ENCODE measurements at regions not wholly inside any gene's neighbourhood (a gene's known extent, or its start where the extent isn't known, plus 50 kb on each side); places are given as distances from the start of the nearest gene placed in this dataset.
"Not testable (repeated sequence)": the region's sequence is repeated elsewhere in the genome, so short reads cannot be mapped to it uniquely, and the experiment has no call there.

GRCh38 chr7:51543801-51544553 lies 227.4 kb upstream of the COBL start:
- no peak for FAIRE-seq
- TF ChIP-seq, protein P1, sequence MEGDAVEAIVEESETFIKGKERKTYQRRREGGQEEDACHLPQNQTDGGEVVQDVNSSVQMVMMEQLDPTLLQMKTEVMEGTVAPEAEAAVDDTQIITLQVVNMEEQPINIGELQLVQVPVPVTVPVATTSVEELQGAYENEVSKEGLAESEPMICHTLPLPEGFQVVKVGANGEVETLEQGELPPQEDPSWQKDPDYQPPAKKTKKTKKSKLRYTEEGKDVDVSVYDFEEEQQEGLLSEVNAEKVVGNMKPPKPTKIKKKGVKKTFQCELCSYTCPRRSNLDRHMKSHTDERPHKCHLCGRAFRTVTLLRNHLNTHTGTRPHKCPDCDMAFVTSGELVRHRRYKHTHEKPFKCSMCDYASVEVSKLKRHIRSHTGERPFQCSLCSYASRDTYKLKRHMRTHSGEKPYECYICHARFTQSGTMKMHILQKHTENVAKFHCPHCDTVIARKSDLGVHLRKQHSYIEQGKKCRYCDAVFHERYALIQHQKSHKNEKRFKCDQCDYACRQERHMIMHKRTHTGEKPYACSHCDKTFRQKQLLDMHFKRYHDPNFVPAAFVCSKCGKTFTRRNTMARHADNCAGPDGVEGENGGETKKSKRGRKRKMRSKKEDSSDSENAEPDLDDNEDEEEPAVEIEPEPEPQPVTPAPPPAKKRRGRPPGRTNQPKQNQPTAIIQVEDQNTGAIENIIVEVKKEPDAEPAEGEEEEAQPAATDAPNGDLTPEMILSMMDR (IDR thresholded peaks at IDR 0.05; ENCODE audit: insufficient read depth, missing control alignments): no peak
- no peak for DNase-seq (ENCODE audit: insufficient read length, low spot score)

- DNase-seq (ENCODE audit: insufficient read length, low spot score); FAIRE-seq: not testable (repeated sequence)
These were observed 224.3 kb upstream of the COBL start for GRCh38 chr7:51540906-51541305.

DNA sequence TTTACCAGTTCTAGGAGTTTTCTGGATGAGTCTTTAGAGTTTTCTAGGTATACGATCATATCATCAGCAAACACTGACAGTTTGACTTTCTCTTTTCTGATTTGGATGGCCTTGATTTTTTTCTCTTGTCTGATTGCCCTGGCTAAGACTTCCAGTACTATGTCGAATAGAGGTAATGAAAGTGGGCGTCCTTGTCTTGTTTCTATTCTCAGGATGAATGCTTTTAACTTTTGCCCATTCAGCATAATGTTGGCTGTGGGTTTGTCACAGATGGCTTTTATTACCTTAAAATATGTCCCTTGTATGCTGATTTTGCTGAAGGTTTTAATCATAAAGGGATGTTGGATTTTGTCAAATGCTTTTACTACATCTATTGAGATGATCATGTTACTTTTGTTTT lies 223.2 kb upstream of the COBL start:
- FAIRE-seq (no peak), DNase-seq (ENCODE audit: insufficient read length, low spot score) (no peak)
- TF ChIP-seq, protein P1 (IDR thresholded peaks at IDR 0.05; ENCODE audit: insufficient read depth, missing control alignments): no peak

- TF ChIP-seq, protein P1 (IDR thresholded peaks at IDR 0.05; ENCODE audit: insufficient read depth, missing control alignments): no peak
- no peak for FAIRE-seq
These were observed 211.6 kb upstream of the COBL start for GRCh38 chr7:51528172-51528571.

DNA sequence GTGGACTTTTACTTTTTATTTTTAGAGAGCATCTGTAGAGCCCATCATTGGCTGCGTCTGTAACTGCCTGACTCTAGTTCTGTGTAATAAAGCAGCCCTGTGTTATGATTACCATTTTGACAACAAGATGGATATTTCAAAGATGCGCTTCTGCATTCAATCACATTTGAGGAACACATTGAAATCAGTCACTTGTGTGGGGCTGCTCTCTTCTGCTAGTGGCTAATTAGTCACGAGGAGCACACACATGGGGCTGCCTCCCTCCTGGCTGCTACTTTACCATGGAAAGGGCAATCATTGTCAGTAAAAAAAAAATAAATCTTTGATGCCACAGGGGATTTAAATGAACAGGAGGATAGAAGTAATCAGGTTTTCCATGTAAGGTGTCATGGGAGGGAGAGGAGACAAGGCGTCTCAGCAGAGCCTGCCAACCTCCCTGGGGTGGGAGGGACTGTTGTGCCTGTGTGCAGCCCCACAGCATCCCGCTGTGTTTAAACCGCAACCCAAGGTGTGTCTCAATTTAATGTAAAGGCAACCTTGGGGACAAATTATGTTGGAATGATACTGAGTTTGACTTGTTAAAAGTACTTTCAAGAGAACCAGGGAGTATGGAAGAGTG lies 205.2 kb upstream of the COBL start:
- TF ChIP-seq, protein P1 (IDR thresholded peaks at IDR 0.05; ENCODE audit: insufficient read depth, missing control alignments): no peak

More at GRCh38 chr7:51528172-51528571, 211.6 kb upstream of the COBL start:
- no peak for DNase-seq (ENCODE audit: insufficient read length, low spot score)

GRCh38 chr7:51521054-51521453 lies 204.4 kb upstream of the COBL start:
- FAIRE-seq (no peak), DNase-seq (ENCODE audit: insufficient read length, low spot score) (no peak)
- TF ChIP-seq, protein P1 (IDR thresholded peaks at IDR 0.05; ENCODE audit: insufficient read depth, missing control alignments): no peak

More for the DNA sequence above, 205.2 kb upstream of the COBL start:
- DNase-seq (ENCODE audit: insufficient read length, low spot score): no peak
- no peak for FAIRE-seq

GRCh38 chr7:51518646-51519045 lies 202.0 kb upstream of the COBL start:
- DNase-seq (ENCODE audit: insufficient read length, low spot score) (no peak), FAIRE-seq (no peak)
- TF ChIP-seq, protein P1 (IDR thresholded peaks at IDR 0.05; ENCODE audit: insufficient read depth, missing control alignments): no peak

Data from D721Med (cell line).